ENCODE measurements at regions not wholly inside any gene's neighbourhood (a gene's known extent, or its start where the extent isn't known, plus 50 kb on each side); places are given as distances from the start of the nearest gene placed in this dataset.
A peak's percentile ranks its signal among the peaks of the same experiment; 100 is the strongest.
"Not testable (repeated sequence)": the region's sequence is repeated elsewhere in the genome, so short reads cannot be mapped to it uniquely, and the experiment has no call there.

GRCh38 chr3:191078913-191079312 is 120.1 kb upstream of the OSTN start:
- DNase-seq; intact Hi-C loops (cut with DNase I): not testable (repeated sequence)

- intact Hi-C loops (cut with DNase I), result no loop called here
Measured at GRCh38 chr3:191076903-191077552, 122.0 kb upstream of the OSTN start.

DNA sequence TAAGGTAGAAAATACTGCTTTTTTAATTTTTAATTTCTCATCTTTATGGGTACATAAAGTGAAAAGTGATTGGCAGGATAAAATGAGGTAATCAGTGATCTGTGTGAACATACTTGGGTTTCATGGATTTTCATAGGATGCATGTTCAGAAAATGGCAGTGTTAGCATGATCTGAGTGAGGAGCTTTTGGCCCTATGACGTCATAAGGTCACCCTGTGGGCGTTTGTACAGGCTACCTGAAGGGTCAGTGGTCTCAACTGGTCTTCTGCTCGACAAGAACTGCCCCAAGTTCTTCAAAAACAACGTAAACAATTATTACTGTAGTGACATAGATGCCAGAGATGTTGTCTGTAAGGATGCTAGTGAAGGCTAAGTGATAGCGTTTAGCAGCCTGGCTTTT is 124.5 kb upstream of the OSTN start:
- intact Hi-C loops (cut with DNase I), result no loop called here
- no peak for DNase-seq

More at GRCh38 chr3:191076903-191077552, 122.0 kb upstream of the OSTN start:
- peak in 2 of 10 donors; percentile 48 to 61 for DNase-seq

DNA sequence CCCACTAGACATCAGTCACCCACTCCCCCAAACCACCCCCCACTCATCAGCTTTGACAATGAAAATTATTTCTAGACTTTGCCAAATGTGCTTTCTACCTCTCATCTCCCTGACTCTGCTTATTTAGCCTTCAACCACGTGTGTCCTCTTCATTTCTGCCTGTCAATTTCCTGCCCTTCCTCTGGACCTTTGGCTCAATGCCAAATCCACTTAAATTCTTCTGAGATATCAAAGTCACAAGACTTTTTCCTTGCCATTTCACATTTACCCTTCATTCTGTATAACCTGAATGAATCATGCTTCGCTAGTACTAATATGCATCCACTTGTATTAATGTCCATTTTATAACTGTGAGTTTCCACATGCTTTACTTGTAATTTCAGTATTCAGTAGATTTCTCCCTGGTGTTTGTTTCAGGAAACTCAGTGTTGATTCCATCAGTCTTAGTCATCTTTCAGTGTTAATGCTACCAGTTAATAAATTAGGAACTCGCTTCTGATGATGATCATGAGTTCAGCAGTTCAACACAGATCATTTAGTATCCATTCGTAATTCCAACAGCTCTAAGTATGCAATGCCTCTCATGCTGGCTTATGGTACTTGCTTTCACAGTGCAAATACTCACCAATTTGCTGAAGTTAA is 128.2 kb upstream of the OSTN start:
- DNase-seq, result no peak
- intact Hi-C loops (cut with DNase I), result no loop called here

DNA sequence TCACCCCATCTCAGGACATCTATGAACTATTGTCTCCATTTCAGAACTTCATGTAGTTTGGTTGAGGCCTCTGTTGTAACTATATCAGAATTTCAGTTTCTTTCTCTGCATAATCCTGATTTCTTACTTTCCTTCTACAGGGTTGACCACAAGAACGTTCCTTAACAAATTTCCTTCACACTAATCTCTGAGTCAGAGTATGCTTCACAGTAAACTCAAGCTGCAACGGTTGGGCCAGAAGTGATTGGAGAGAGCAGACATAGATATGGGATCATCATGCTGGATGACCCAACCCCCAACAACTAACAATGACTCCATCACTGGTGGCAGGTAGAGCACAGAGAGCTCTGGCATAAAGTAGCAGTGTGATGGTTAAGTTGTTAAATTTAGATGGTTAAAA is 128.8 kb upstream of the OSTN start:
- intact Hi-C loops (cut with DNase I), result no loop called here
- no peak for DNase-seq

- intact Hi-C loops (cut with DNase I), result no loop called here
- DNase-seq, result no peak
Measured at GRCh38 chr3:191068946-191069813, 129.9 kb upstream of the OSTN start.

GRCh38 chr3:191066669-191067068 is 132.4 kb upstream of the OSTN start:
- intact Hi-C loops (cut with DNase I), result no loop called here

GRCh38 chr3:191065181-191065805 is 133.7 kb upstream of the OSTN start:
- no peak for DNase-seq
- intact Hi-C loops (cut with DNase I), result no loop called here

More at GRCh38 chr3:191066669-191067068, 132.4 kb upstream of the OSTN start:
- DNase-seq, result no peak

- no peak for DNase-seq
Measured at GRCh38 chr3:191051037-191051436, 148.0 kb upstream of the OSTN start.

GRCh38 chr3:191047930-191048329 is 151.1 kb upstream of the OSTN start:
- intact Hi-C loops (cut with DNase I), result no loop called here

More at GRCh38 chr3:191051037-191051436, 148.0 kb upstream of the OSTN start:
- intact Hi-C loops (cut with DNase I), result no loop called here

GRCh38 chr3:191030929-191031328 is 168.1 kb upstream of the OSTN start:
- no peak for DNase-seq
- intact Hi-C loops (cut with DNase I), result no loop called here

More at GRCh38 chr3:191047930-191048329, 151.1 kb upstream of the OSTN start:
- no peak for DNase-seq

GRCh38 chr3:191030491-191030890 is 168.0 kb upstream of the GMNC start:
- intact Hi-C loops (cut with DNase I), result no loop called here
- DNase-seq, result no peak

DNA sequence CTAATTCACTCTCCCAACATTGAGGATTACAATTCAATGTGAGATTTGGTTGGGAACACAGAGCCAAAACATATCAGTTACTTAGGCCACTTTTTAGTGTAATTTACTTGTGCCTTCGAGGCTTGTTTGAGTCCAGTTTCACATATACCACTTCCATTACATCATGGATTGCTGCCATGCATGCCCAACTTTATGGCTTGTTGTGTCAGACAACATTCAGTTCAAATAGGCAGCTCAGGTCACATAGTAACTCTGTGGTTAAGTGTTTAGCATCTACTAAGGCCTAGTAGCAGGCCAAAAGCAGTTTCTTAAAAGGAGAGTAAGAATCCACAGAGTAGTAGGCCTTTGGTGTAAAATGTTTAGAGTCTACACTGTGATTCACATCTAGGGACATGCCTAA is 164.3 kb upstream of the GMNC start:
- no peak for DNase-seq
- intact Hi-C loops (cut with DNase I), result no loop called here

- intact Hi-C loops (cut with DNase I), result no loop called here
- DNase-seq, result no peak
Measured at GRCh38 chr3:191020730-191021396, 158.4 kb upstream of the GMNC start.

GRCh38 chr3:191019855-191020254 is 157.4 kb upstream of the GMNC start:
- no peak for DNase-seq
- intact Hi-C loops (cut with DNase I), result no loop called here

DNA sequence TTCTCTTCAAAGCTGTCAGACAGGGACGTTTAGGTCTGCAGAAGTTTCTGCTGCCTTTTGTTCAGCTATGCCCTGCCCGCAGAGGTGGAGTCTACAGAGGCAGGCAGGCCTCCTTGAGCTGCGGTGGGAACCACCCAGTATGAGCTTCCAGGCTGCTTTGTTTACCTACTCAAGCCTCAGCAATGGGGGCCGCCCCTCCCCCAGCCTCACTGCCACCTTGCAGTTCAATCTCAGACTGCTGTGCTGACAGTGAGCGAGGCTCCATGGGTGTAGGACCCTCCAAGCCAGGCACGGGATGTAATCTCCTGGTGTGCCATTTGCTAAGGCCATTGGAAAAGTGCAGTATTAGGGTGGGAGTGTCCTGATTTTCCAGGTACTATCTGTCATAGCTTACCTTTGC is 153.5 kb upstream of the GMNC start:
- DNase-seq, result peak in 1 of 10 donors; percentile 52
- intact Hi-C loops (cut with DNase I), result not testable (repeated sequence)

GRCh38 chr3:191008074-191008473 is 145.6 kb upstream of the GMNC start:
- DNase-seq, result no peak

GRCh38 chr3:191005790-191006189 is 143.3 kb upstream of the GMNC start:
- intact Hi-C loops (cut with DNase I), result no loop called here
- no peak for DNase-seq

More at GRCh38 chr3:191008074-191008473, 145.6 kb upstream of the GMNC start:
- intact Hi-C loops (cut with DNase I), result no loop called here

DNA sequence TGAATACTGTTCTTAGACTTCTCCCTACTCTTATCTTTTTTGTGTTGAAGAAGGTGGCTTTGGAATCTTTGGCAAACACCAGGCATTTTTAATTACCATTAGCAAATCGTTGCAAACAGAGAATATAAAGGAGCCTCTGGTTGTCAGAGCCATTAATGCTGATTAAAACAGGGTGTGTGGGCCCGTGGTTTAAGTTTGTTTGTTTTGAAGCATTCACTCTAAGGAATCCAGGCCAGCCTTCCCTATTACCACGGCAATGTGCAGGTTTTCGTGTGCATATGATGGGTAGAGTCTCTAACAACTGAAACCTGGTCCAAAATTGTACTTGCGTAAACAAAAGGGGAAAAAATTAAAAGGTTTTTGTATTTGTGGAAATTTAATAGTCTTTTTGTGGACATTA is 141.2 kb upstream of the GMNC start:
- intact Hi-C loops (cut with DNase I), result no loop called here
- no peak for DNase-seq

- no peak for DNase-seq
- intact Hi-C loops (cut with DNase I), result no loop called here
Measured at GRCh38 chr3:190996181-190996775, 133.8 kb upstream of the GMNC start.

Data from posterior cingulate gyrus (tissue), 11 donors.